ENCODE measurements at regions not wholly inside any gene's neighbourhood (a gene's known extent, or its start where the extent isn't known, plus 50 kb on each side); places are given as distances from the start of the nearest gene placed in this dataset.

DNA sequence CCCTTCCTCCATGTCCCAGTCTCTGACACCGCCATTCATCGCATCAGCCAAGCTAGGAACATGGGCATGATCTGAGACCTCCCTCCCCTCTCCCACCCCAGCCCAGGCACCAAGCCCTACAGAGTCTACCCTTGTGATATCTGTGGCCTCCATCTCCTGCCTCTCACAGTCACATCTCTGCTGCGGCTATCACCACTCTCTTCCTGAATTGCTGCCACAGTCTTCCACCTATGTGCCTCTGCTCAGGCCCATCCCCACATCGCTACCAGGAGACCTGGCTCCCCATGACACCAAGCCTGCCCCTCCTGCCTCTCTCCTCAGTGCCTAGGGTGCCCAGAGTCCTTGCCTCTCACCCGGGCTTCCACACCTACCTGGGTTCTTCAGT lies 82.7 kb upstream of the BCAR3 start:
- no peaks in the 10 kb centered on the region for H3K79me2 ChIP-seq (ENCODE audit: insufficient read depth, low read length)
- no peaks in the 10 kb centered on the region for H3K36me3 ChIP-seq (ENCODE audit: insufficient read depth, low read length)
- no peaks in the 10 kb centered on the region for H3K9me3 ChIP-seq (ENCODE audit: low read length)
- TF ChIP-seq, protein P1, sequence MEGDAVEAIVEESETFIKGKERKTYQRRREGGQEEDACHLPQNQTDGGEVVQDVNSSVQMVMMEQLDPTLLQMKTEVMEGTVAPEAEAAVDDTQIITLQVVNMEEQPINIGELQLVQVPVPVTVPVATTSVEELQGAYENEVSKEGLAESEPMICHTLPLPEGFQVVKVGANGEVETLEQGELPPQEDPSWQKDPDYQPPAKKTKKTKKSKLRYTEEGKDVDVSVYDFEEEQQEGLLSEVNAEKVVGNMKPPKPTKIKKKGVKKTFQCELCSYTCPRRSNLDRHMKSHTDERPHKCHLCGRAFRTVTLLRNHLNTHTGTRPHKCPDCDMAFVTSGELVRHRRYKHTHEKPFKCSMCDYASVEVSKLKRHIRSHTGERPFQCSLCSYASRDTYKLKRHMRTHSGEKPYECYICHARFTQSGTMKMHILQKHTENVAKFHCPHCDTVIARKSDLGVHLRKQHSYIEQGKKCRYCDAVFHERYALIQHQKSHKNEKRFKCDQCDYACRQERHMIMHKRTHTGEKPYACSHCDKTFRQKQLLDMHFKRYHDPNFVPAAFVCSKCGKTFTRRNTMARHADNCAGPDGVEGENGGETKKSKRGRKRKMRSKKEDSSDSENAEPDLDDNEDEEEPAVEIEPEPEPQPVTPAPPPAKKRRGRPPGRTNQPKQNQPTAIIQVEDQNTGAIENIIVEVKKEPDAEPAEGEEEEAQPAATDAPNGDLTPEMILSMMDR (IDR thresholded peaks at IDR 0.05; ENCODE audit: low read length) = no peak
- TF ChIP-seq EZH2 (IDR thresholded peaks at IDR 0.05; ENCODE audit: borderline replicate concordance, low read length) = no peak
- no peaks in the 10 kb centered on the region for H3K27me3 ChIP-seq (ENCODE audit: insufficient read depth, low read length)
- no peak overlapping the region for H3K27ac ChIP-seq (ENCODE audit: low read depth, low read length, poor library complexity, severe bottlenecking)
- H4K20me1 ChIP-seq (ENCODE audit: insufficient read depth, low read length) = no peaks in the 10 kb centered on the region
- no peak overlapping the region for H2AFZ ChIP-seq (ENCODE audit: low read length)
- H3K9ac ChIP-seq (ENCODE audit: low read length) = no peak overlapping the region
- H3K4me3 ChIP-seq (ENCODE audit: low read depth, low read length, poor library complexity, severe bottlenecking) = no peak overlapping the region
- H3F3A ChIP-seq (ENCODE audit: insufficient read depth, low read length) = no peaks in the 10 kb centered on the region
- H3K4me2 ChIP-seq (ENCODE audit: low read length) = no peak overlapping the region
- no peaks in the 10 kb centered on the region for H3K9me2 ChIP-seq (ENCODE audit: low read depth, low read length)
- no peaks in the 10 kb centered on the region for H3K4me1 ChIP-seq (ENCODE audit: insufficient read depth, low read length, severe bottlenecking)

DNA sequence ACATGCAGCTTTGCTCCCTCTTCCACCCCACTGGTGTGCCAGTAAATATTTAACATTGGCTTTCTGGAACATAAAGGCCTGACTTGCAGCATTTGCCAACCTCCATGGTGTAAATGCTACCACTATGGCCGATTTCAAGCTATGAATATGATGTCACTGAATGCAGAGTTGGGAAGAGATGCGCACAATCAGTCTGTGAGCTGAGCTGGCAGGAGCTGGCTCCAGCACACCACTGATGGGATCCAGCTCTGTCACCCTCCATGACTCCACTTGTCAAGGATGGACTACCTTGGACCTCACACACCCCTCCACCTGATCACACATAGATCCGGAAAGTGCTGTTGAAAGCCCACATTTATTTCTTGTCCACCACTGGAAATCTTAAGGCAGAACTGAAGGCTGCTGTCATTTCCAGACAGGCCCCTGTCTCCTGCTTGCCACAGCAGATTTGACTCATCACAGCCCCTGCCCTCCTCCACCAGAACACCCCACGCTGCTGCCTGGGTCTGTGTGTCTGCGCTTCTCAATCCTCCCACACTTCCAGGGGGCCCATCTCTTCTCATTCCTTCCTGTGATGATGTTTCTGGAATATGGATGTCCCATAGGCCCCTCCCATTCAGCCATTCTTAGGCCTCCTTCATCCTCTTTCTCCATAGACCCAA lies 82.2 kb upstream of the BCAR3 start:
- Histone ChIP-seq H3K27me3 (ENCODE audit: insufficient read depth, low read length) (no peaks in the 10 kb centered on the region), H3K4me2 (ENCODE audit: low read length) (no peak overlapping the region), H2AFZ (ENCODE audit: low read length) (no peak overlapping the region), H3K79me2 (ENCODE audit: insufficient read depth, low read length) (no peaks in the 10 kb centered on the region), H3K4me3 (ENCODE audit: low read depth, low read length, poor library complexity, severe bottlenecking) (no peak overlapping the region), H3K9me3 (ENCODE audit: low read length) (no peaks in the 10 kb centered on the region), H3K9ac (ENCODE audit: low read length) (no peak overlapping the region), H3K4me1 (ENCODE audit: insufficient read depth, low read length, severe bottlenecking) (no peaks in the 10 kb centered on the region), H3K9me2 (ENCODE audit: low read depth, low read length) (no peaks in the 10 kb centered on the region), H3K36me3 (ENCODE audit: insufficient read depth, low read length) (no peaks in the 10 kb centered on the region), H3F3A (ENCODE audit: insufficient read depth, low read length) (no peaks in the 10 kb centered on the region), H3K27ac (ENCODE audit: low read depth, low read length, poor library complexity, severe bottlenecking) (no peak overlapping the region), H4K20me1 (ENCODE audit: insufficient read depth, low read length) (no peaks in the 10 kb centered on the region)
- TF ChIP-seq EZH2 (IDR thresholded peaks at IDR 0.05; ENCODE audit: borderline replicate concordance, low read length) = no peak
- TF ChIP-seq, protein P1 (IDR thresholded peaks at IDR 0.05; ENCODE audit: low read length) = no peak

DNA sequence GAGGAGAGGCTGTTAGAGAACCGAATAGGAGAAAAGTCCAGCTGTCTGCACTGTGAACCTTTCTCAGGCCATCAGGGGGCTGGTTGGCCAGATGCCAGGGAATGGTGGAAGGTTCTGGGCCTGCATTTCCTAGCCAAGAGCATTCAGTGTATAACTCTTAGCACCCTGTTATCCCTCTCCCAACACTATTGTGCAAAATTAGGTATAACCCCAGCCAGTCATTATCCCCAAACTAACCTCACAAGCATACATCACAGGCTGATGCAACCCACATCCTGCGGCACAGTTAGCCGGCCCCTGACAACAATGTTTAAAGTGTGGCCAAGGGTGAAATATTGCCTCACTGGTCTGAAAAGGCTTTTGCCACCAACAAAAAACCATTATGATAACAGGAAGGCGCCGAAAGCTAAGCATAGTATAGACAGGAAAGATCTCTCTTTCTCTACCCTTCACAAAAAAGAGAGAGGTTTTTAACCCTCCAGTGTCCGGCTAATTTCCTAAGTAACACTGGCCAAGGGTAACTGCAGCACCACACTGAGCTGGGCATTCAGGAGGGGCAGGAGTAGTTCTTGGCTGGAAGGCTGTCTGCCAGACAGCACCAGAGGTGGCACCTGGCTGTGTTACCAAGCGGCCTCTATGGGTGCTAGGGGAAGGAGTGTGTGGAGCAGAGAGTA lies 77.3 kb upstream of the BCAR3 start:
- no peaks in the 10 kb centered on the region for H3K9me2 ChIP-seq (ENCODE audit: low read depth, low read length)
- no peaks in the 10 kb centered on the region for H3K36me3 ChIP-seq (ENCODE audit: insufficient read depth, low read length)
- H2AFZ ChIP-seq (ENCODE audit: low read length) = no peak overlapping the region
- H3K27ac ChIP-seq (ENCODE audit: low read depth, low read length, poor library complexity, severe bottlenecking) = no peak overlapping the region
- H3F3A ChIP-seq (ENCODE audit: insufficient read depth, low read length) = no peaks in the 10 kb centered on the region
- no peak overlapping the region for H3K4me3 ChIP-seq (ENCODE audit: low read depth, low read length, poor library complexity, severe bottlenecking)
- H3K4me2 ChIP-seq (ENCODE audit: low read length) = no peak overlapping the region
- H4K20me1 ChIP-seq (ENCODE audit: insufficient read depth, low read length) = no peaks in the 10 kb centered on the region
- TF ChIP-seq, protein P1 (IDR thresholded peaks at IDR 0.05; ENCODE audit: low read length) = no peak
- no peak for TF ChIP-seq EZH2 (IDR thresholded peaks at IDR 0.05; ENCODE audit: borderline replicate concordance, low read length)
- H3K27me3 ChIP-seq (ENCODE audit: insufficient read depth, low read length) = no peaks in the 10 kb centered on the region
- no peaks in the 10 kb centered on the region for H3K79me2 ChIP-seq (ENCODE audit: insufficient read depth, low read length)
- no peaks in the 10 kb centered on the region for H3K4me1 ChIP-seq (ENCODE audit: insufficient read depth, low read length, severe bottlenecking)
- H3K9me3 ChIP-seq (ENCODE audit: low read length) = no peaks in the 10 kb centered on the region
- H3K9ac ChIP-seq (ENCODE audit: low read length) = no peak overlapping the region
